GM12875 (cell line): ENCODE measurements at regions not wholly inside any gene's neighbourhood (a gene's known extent, or its start where the extent isn't known, plus 50 kb on each side); places are given as distances from the start of the nearest gene placed in this dataset.

Experiments used
- H3K4me3 ChIP-seq: one replicate; pipeline ENCODE4 v1.5.1; 2011; ENCODE audit warnings: low read depth, low read length, control low read depth
- CTCF ChIP-seq: IDR thresholded peaks from 2 replicates; pipeline ENCODE4 v1.5.1; 2011; ENCODE audit warnings: low read depth, mild to moderate bottlenecking, control low read depth, inconsistent platforms, low read length, moderate library complexity, borderline replicate concordance; ENCODE audit not compliant: insufficient read depth

DNA sequence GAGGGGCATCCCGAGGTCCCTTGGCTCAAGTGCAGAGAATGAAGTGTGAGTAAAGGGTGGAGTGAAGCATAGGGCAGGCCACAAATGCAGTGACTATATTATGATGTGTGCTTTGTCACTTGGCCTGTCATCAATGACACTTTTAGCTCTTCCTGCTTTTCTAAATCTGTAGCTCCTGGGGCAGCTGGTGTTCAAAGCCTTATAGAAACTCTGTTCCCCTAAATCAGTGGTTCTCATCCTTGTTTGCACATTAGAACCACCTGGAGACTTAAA, 135.6 kb upstream of the LGALSL start:
- H3K4me3 ChIP-seq: no peak overlapping the region
- TF ChIP-seq CTCF: no peak

GRCh38 chr2:64319896-64320295, 134.1 kb upstream of the LGALSL start:
- H3K4me3 ChIP-seq: no peak overlapping the region
- TF ChIP-seq CTCF: no peak

DNA sequence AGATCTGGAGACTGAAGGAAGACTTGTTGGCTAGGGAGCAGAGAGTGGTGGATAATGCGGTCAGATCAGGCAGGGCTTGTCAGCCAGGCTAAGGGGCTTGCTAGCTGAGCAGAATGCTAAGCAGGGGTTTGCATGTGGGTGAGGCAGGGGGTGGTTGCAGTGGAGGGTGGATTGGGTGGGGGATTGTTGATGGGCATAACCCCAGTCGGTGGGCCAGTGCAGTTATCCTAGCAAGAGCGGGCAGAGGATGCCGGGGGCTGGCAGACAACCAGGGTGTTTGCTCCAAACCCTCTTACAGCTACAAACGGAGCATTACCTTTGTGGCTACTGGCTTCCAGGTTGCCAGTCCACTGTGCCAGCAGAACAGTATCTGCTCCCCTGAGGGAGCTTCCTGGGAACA, 131.5 kb upstream of the LGALSL start:
- H3K4me3 ChIP-seq: no peak overlapping the region
- no peak for TF ChIP-seq CTCF

- no peak for TF ChIP-seq CTCF
- no peak overlapping the region for H3K4me3 ChIP-seq
Measured at GRCh38 chr2:64323197-64323596, 130.8 kb upstream of the LGALSL start.

DNA sequence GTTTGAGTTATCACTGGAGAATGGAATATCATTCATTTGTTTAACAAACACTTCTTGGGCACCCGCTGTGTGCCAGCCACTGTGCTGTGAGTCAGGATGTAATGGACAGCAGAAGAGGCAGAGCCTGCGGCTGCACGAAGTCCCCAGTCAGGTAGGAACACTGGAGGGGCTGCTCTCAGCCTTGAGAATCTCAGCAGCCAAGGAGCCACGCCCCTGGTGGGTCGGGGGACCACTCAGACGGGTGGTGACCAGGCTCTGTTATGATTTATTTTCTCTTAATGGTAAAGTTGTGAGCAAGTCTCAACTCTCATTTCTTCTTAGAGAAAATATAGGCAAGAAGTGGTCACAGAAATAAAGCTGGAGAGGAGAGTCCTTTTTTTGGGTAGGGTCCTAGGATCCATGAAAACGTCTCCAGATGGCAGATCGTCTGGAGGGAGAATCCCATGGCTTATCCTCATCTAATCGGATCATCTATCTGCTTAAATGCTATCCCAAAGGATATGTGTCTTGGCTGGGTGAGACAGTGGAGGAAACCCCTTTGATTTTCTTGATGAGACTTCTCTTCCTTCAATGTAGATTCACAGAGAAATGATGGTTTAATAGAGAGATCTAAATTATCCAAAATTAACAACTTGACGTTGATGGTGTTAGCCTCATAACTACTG, 129.1 kb upstream of the LGALSL start:
- TF ChIP-seq CTCF: no peak
- no peak overlapping the region for H3K4me3 ChIP-seq

DNA sequence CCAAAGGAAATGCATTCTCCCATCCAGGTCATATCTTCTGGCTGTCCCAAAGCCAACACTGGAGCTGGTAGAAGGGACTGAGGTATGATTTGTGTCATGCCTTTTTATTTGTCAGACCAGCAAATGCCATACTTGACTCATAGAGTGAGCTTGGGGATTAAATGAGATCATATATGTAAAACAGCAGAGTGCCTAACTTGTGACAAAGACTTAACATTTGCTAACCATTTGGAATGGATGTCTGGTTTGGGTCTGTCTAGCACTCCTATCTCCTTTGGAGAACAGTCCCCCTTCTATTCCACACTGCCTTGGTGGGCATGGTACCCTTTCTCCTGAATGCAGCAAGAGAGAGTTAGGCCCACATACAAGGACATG, 128.5 kb upstream of the LGALSL start:
- H3K4me3 ChIP-seq: no peak overlapping the region
- no peak for TF ChIP-seq CTCF

DNA sequence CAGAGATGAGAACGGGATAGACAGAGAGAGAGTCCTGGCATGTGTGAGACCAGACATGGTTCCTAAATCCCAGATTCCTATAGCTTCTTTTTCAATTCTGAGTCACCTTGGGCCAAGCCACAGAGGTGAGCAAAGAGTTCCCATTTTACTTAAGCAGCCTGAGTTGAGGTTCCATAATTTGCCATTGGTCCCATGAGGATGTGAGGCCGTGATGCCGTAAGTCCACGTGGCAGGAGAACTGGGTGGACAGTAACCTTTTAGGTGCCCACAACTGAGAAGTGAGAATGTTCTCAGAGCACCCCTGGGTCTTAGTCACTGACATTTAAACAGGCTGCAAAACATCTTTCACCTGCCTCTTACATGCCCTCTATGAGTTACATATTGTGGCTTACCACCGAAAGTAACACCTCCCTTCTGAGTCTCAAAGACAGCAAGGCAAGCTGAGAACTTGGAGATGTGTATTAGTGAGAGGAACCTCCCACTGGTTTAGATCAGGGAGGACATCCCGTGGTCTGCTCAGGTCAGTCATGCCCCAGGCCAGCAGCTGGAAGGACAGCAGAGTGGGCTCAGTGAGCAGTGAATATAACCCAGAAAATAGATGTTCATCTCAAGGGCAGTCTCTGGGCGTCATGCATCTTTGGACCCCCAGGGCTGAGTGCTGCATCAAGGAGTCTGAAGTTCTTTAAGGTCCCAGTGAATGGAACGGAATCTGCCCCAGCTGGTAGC, 127.9 kb upstream of the LGALSL start:
- H3K4me3 ChIP-seq: no peak overlapping the region
- TF ChIP-seq CTCF: no peak
